ENCODE measurements at regions not wholly inside any gene's neighbourhood (a gene's known extent, or its start where the extent isn't known, plus 50 kb on each side); places are given as distances from the start of the nearest gene placed in this dataset.

GRCh38 chr2:52336951-52337350, 1305.0 kb upstream of the NRXN1 start:
- H3K4me3 ChIP-seq (ENCODE audit: control insufficient read depth, low read depth, low read length), result no peak overlapping the region
- no peak for TF ChIP-seq CTCF (conservative IDR thresholded peaks at IDR 0.05; ENCODE audit: control insufficient read depth, insufficient read depth, low read depth, low read length)
- peak; percentile 7 for DNase-seq (ENCODE audit: low read depth)

GRCh38 chr2:52335727-52336126, 1303.8 kb upstream of the NRXN1 start:
- H3K4me3 ChIP-seq (ENCODE audit: control insufficient read depth, low read depth, low read length), result no peak overlapping the region
- no peak for TF ChIP-seq CTCF (conservative IDR thresholded peaks at IDR 0.05; ENCODE audit: control insufficient read depth, insufficient read depth, low read depth, low read length)
- no peak for DNase-seq (ENCODE audit: low read depth)

- no peak overlapping the region for H3K4me3 ChIP-seq (ENCODE audit: control insufficient read depth, low read depth, low read length)
- DNase-seq (ENCODE audit: low read depth), result no peak
- no peak for TF ChIP-seq CTCF (conservative IDR thresholded peaks at IDR 0.05; ENCODE audit: control insufficient read depth, insufficient read depth, low read depth, low read length)
These were observed 1302.3 kb upstream of the NRXN1 start for GRCh38 chr2:52334185-52334584.

GRCh38 chr2:52327641-52328040, 1295.7 kb upstream of the NRXN1 start:
- no peak for TF ChIP-seq CTCF (conservative IDR thresholded peaks at IDR 0.05; ENCODE audit: control insufficient read depth, insufficient read depth, low read depth, low read length)
- H3K4me3 ChIP-seq (ENCODE audit: control insufficient read depth, low read depth, low read length), result no peak overlapping the region
- DNase-seq (ENCODE audit: low read depth), result no peak

- H3K4me3 ChIP-seq (ENCODE audit: control insufficient read depth, low read depth, low read length), result no peak overlapping the region
- no peak for TF ChIP-seq CTCF (conservative IDR thresholded peaks at IDR 0.05; ENCODE audit: control insufficient read depth, insufficient read depth, low read depth, low read length)
- no peak for DNase-seq (ENCODE audit: low read depth)
These were observed 1282.3 kb upstream of the NRXN1 start for GRCh38 chr2:52314231-52314630.

- DNase-seq (ENCODE audit: low read depth), result no peak
- TF ChIP-seq CTCF (conservative IDR thresholded peaks at IDR 0.05; ENCODE audit: control insufficient read depth, insufficient read depth, low read depth, low read length), result no peak
- no peak overlapping the region for H3K4me3 ChIP-seq (ENCODE audit: control insufficient read depth, low read depth, low read length)
These were observed 1280.6 kb upstream of the NRXN1 start for GRCh38 chr2:52312486-52312885.

- H3K4me3 ChIP-seq (ENCODE audit: control insufficient read depth, low read depth, low read length), result no peak overlapping the region
- DNase-seq (ENCODE audit: low read depth), result no peak
- TF ChIP-seq CTCF (conservative IDR thresholded peaks at IDR 0.05; ENCODE audit: control insufficient read depth, insufficient read depth, low read depth, low read length), result no peak
These were observed 1279.9 kb upstream of the NRXN1 start for GRCh38 chr2:52311862-52312261.
